Epithelial cell of esophagus (primary cell): ENCODE measurements at regions not wholly inside any gene's neighbourhood (a gene's known extent, or its start where the extent isn't known, plus 50 kb on each side); places are given as distances from the start of the nearest gene placed in this dataset.

Experiments used
- DNase-seq: peaks from one replicate; pipeline ENCODE4 v3.0.0; 2010; ENCODE audit warnings: low read depth
- H3K4me3 ChIP-seq: 2 replicates; pipeline ENCODE4 v1.5.1; 2011; ENCODE audit warnings: mild to moderate bottlenecking, low read length, control low read depth
- TF ChIP-seq, protein P1 (sequence below): IDR thresholded peaks from 2 replicates; pipeline ENCODE4 v1.5.1; 2011; ENCODE audit warnings: low read depth, mild to moderate bottlenecking, low read length, control low read depth, inconsistent platforms; ENCODE audit not compliant: insufficient read depth; ENCODE audit errors: missing control alignments

GRCh38 chr11:45423475-45424120, 137.5 kb upstream of the SYT13 start:
- DNase-seq = no peak
- TF ChIP-seq, protein P1, sequence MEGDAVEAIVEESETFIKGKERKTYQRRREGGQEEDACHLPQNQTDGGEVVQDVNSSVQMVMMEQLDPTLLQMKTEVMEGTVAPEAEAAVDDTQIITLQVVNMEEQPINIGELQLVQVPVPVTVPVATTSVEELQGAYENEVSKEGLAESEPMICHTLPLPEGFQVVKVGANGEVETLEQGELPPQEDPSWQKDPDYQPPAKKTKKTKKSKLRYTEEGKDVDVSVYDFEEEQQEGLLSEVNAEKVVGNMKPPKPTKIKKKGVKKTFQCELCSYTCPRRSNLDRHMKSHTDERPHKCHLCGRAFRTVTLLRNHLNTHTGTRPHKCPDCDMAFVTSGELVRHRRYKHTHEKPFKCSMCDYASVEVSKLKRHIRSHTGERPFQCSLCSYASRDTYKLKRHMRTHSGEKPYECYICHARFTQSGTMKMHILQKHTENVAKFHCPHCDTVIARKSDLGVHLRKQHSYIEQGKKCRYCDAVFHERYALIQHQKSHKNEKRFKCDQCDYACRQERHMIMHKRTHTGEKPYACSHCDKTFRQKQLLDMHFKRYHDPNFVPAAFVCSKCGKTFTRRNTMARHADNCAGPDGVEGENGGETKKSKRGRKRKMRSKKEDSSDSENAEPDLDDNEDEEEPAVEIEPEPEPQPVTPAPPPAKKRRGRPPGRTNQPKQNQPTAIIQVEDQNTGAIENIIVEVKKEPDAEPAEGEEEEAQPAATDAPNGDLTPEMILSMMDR = no peak

DNA sequence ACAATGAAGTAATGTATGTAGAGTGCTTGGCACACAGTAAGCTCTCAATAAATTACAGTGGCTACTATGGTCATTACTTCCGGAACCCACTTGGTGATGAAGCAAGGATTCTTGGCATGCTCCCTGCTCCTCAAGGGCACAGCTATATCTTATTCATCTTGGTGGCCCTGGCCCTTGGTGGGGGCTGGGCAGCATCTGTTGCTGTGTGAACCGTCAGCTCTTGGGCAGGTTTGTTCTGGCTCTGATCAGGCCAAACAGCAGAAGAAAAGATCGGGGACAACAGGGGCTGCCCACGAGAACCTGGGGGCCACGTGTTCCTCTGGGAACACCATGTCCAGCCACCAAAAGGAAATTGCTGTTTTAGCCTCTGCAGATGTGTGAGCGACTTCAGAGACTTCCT, 136.9 kb upstream of the SYT13 start:
- DNase-seq = no peak
- TF ChIP-seq, protein P1 = no peak
- no peak overlapping the region for H3K4me3 ChIP-seq

More at GRCh38 chr11:45423475-45424120, 137.5 kb upstream of the SYT13 start:
- H3K4me3 ChIP-seq = no peak overlapping the region

DNA sequence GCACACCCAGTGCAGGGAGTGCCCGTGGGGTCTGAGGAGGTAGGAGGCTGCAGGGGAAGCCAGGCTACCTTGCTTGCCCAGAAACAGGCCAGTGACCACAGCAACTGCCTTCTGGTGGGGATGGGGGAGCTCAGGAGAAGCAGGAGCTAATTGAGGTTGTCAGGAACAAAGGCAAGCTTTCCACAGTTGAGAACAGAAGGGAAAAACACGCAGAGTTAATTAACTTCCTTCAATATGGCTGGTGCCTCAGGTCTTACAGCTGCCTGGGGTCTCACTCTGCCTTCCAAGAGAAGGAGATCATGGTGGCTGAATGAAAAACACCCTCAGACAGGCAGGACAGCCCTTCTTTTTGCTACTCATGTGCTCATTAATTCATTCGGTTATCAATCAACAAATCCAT, 127.9 kb upstream of the SYT13 start:
- no peak for DNase-seq
- TF ChIP-seq, protein P1 = no peak
- no peak overlapping the region for H3K4me3 ChIP-seq

DNA sequence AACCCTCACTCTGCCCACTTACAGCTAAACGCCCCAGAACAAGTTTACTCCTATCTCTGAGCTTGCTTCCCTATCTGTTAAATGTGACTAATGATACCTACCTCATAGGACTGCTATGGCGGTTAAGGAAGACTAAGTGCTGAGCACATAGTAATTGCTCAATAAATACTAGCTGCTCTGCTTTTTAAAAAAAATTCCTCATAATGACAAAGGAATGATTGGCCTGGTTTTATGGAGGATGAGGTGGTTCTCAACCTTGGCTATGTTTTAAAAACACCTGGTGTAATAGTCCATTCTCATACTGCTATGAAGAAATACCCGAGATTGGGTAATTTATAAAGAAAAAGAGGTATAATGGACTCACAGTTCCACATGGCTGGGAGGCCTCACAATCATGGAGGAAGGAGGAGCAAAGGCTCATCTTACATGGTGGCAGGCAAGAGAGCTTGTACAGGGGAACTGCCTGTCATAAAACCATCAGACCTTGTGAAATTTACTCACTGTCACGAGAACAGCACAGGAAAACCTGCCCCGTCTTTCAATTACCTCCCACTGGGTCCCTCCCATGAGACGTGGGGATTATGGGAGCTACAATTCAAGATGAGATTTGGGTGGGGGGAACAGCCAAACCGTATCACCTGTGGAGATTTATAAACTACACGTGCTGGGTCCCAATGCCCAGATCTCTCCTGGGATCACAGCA, 127.2 kb upstream of the SYT13 start:
- no peak overlapping the region for H3K4me3 ChIP-seq
- TF ChIP-seq, protein P1 = no peak
- DNase-seq = no peak

DNA sequence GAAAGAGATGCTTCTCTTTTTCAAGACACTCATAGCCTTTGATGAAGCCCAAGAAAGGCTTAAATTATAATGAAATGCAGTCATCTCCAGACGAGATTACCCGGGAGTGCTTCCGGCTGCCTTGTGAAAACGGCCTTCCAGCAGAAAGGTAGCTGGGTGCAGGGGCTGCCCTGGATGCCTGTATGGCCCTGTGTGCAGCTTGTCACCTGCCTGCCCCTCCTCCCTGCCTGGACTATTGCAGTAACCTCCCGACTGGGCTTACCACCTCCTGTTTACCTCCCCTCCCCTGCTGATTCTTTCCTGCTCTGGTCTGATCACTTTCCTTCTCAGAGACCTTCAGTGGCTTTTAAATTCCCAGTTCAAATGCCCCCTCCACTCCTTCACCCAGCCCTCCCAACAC, 126.4 kb upstream of the SYT13 start:
- DNase-seq = no peak
- TF ChIP-seq, protein P1 = no peak
- no peak overlapping the region for H3K4me3 ChIP-seq

- no peak for DNase-seq
- H3K4me3 ChIP-seq = no peak overlapping the region
- TF ChIP-seq, protein P1 = no peak
Measured at GRCh38 chr11:45412051-45412471, 125.9 kb upstream of the SYT13 start.
